B cell (primary cell): ENCODE measurements at regions not wholly inside any gene's neighbourhood (a gene's known extent, or its start where the extent isn't known, plus 50 kb on each side); places are given as distances from the start of the nearest gene placed in this dataset.

ENCODE experiments used
- ATAC-seq: fragments of 200-7000 bp; cut with Tn5 transposase; one replicate; pipeline ENCODE4 v1.10.0; 2021; ENCODE audit warnings: low read depth, mild to moderate bottlenecking, moderate number of reproducible peaks, moderate library complexity
- CTCF ChIA-PET: fragments of 350-600 bp; sonication (Branson Sonifier 250); formaldehyde crosslinking; loops from one replicate; lab custom pipeline; 2021; ENCODE audit warnings: antibody characterized with exemption, inconsistent platforms; lab: Charles Lee
- POLR2A ChIA-PET: fragments of 350-600 bp; sonication (Branson Sonifier 250); formaldehyde crosslinking; loops from one replicate; lab custom pipeline; 2021; ENCODE audit warnings: antibody characterized with exemption; lab: Charles Lee
- DNase-seq: peaks from one replicate; pipeline ENCODE4 v3.0.0; 2013
- H2AFZ ChIP-seq: 2 replicates; pipeline ENCODE4 v1.6.1; 2012; ENCODE audit warnings: mild to moderate bottlenecking, low read depth, low read length; ENCODE audit not compliant: insufficient read depth, poor library complexity, severe bottlenecking
- H3K27ac ChIP-seq, 2 donors: 1 replicate in 1 of 2; 2 replicates in 1 of 2; pipeline ENCODE4 v1.5.1; 2012 to 2013; ENCODE audit warnings: low read length in 2 of 2, mild to moderate bottlenecking in 2 of 2, moderate library complexity in 1 of 2
- H3K27me3 ChIP-seq, 4 experiments: fragments of 200-600 bp in 1 of 4; sonication (generic) in 1 of 4; replicated peaks in 1 of 4; 1 replicate in 2 of 4; 2 replicates in 2 of 4; pipeline versions ENCODE4 v1.6.1 to v1.7.0; 2013 to 2016; ENCODE audit warnings: low read length in 3 of 4, mild to moderate bottlenecking in 2 of 4, mixed read lengths in 1 of 4, moderate library complexity in 1 of 4; ENCODE audit not compliant: insufficient read depth in 4 of 4, control insufficient read depth in 3 of 4; ENCODE audit errors: control extremely low read depth in 1 of 4
- H3K36me3 ChIP-seq, 2 experiments: replicated peaks in 1 of 2; 1 replicate in 1 of 2; 2 replicates in 1 of 2; pipeline versions ENCODE4 v1.6.1 to v1.7.1; 2013; ENCODE audit warnings: low read length in 1 of 2; ENCODE audit not compliant: insufficient read depth in 2 of 2, control insufficient read depth in 1 of 2; ENCODE audit errors: control extremely low read depth in 1 of 2, extremely low read depth in 1 of 2
- H3K4me1 ChIP-seq, 2 donors: fragments of 200-600 bp in 1 of 2; sonication (generic) in 1 of 2; 1 replicate in 1 of 2; 2 replicates in 1 of 2; pipeline versions ENCODE4 v1.5.1 to v1.6.1; 2013 to 2017; ENCODE audit warnings: low read length in 2 of 2; ENCODE audit not compliant: control insufficient read depth in 2 of 2, insufficient read depth in 2 of 2
- H3K4me2 ChIP-seq: replicated peaks from 2 replicates; pipeline ENCODE3; 2012; ENCODE audit warnings: mild to moderate bottlenecking, low read depth, low read length; ENCODE audit not compliant: poor library complexity, severe bottlenecking
- H3K4me3 ChIP-seq, 5 experiments: fragments of 200-600 bp in 1 of 5; sonication (generic) in 1 of 5; 1 replicate in 3 of 5; 2 replicates in 2 of 5; pipeline versions ENCODE4 v1.5.1 to v1.7.0; 2011 to 2016; ENCODE audit warnings: low read length in 4 of 5, mild to moderate bottlenecking in 4 of 5, low read depth in 2 of 5, control low read depth in 1 of 5, moderate library complexity in 1 of 5; ENCODE audit not compliant: insufficient read depth in 1 of 5; ENCODE audit errors: control extremely low read depth in 1 of 5, extremely low read depth in 1 of 5
- H3K79me2 ChIP-seq: fragments of 200-600 bp; sonication (generic); one replicate; pipeline ENCODE4 v1.6.0; 2016; ENCODE audit warnings: low read length; ENCODE audit not compliant: control insufficient read depth, insufficient read depth
- H3K9ac ChIP-seq: fragments of 200-600 bp; sonication (generic); 2 replicates; pipeline ENCODE4 v1.6.1; 2017; ENCODE audit warnings: mild to moderate bottlenecking, low read length, moderate library complexity
- H3K9me3 ChIP-seq, 3 donors: one replicate each; pipeline versions ENCODE4 v1.6.1 to v1.7.1; 2013; ENCODE audit warnings: low read length in 2 of 3; ENCODE audit not compliant: control insufficient read depth in 2 of 3, insufficient read depth in 1 of 3; ENCODE audit errors: control extremely low read depth in 1 of 3
- H4K20me1 ChIP-seq: 2 replicates; pipeline ENCODE4 v1.6.0; 2012; ENCODE audit warnings: mild to moderate bottlenecking, low read length; ENCODE audit not compliant: insufficient read depth, control insufficient read depth, poor library complexity, severe bottlenecking
- H3K27ac Mint-ChIP-seq: one replicate; pipeline ENCODE4 v1.8.0; 2021; ENCODE audit warnings: mixed read lengths
- H3K27me3 Mint-ChIP-seq: one replicate; pipeline ENCODE4 v1.8.0; 2021; ENCODE audit warnings: mixed read lengths
- H3K4me1 Mint-ChIP-seq: one replicate; pipeline ENCODE4 v1.8.0; 2021; ENCODE audit warnings: mixed read lengths
- H3K4me3 Mint-ChIP-seq: one replicate; pipeline ENCODE4 v1.8.0; 2021; ENCODE audit warnings: mixed read lengths
- H3K9me3 Mint-ChIP-seq: one replicate; pipeline ENCODE4 v1.8.0; 2022; ENCODE audit warnings: mixed read lengths; ENCODE audit not compliant: insufficient read depth
- EZH2 ChIP-seq: IDR thresholded peaks from 2 replicates; pipeline ENCODE4 v1.6.1; 2012; ENCODE audit warnings: borderline replicate concordance, low read depth, mild to moderate bottlenecking, moderate library complexity, low read length; ENCODE audit not compliant: insufficient read depth, poor library complexity, severe bottlenecking
- WGBS: methylation state at CpG from one replicate; pipeline ENCODE4 v1.1.5; 2013; ENCODE audit warnings: missing lambda C conversion rate; ENCODE audit not compliant: insufficient coverage; 5-methylcytosine and 5-hydroxymethylcytosine counted together
- intact Hi-C: fragments of 100-400 bp; cut with micrococcal nuclease; formaldehyde crosslinking; loops from one replicate; pipeline ENCODE4 v1.10.0; 2022
- TF ChIP-seq, protein P1 (sequence below): fragments of 200-600 bp; IDR thresholded peaks from one replicate; pipeline ENCODE4 v1.8.0; 2022; ENCODE audit warnings: antibody characterized with exemption, mild to moderate bottlenecking

DNA sequence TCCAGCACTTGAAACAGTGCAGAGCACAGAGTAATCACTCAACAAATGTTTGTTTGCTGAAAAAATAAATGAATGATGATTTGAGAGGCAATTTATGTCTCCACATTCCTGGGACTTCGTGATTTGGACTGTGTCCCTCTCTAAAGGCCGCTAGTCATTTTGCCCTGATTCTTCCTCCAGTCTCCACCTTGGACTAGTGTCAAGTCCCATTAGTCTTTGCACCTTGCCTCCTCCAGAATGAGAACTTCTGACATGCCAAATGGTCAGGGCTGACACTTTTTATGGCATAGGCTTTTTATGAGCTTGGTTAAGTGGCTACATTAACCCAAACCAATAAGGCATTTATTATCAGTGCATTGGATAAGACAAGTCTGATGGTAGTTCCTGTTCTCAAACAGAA is 65.1 kb upstream of the POF1B start:
- ATAC-seq (no peak), DNase-seq (no peak)
- ChIA-PET POLR2A (no interaction called here), CTCF (no interaction called here)
- Mint-ChIP-seq H3K4me3 (no peak overlapping the region), H3K27ac (no peak overlapping the region), H3K9me3 (no peaks in the 10 kb centered on the region), H3K27me3 (no peaks in the 10 kb centered on the region), H3K4me1 (no peaks in the 10 kb centered on the region)
- no peaks in the 10 kb centered on the region for H4K20me1 ChIP-seq
- no peaks in the 10 kb centered on the region for H3K79me2 ChIP-seq
- WGBS: no CpG with 5 or more reads among the region's 2 CpGs
- no peak overlapping the region for H3K27ac ChIP-seq
- intact Hi-C loops: no loop called here
- peaks cover 0 to 5% (median 0%) of the 10 kb centered on the region in 3 donors for H3K9me3 ChIP-seq
- no peaks in the 10 kb centered on the region for H3K4me1 ChIP-seq
- H3K4me2 ChIP-seq: no peak overlapping the region
- TF ChIP-seq, protein P1, sequence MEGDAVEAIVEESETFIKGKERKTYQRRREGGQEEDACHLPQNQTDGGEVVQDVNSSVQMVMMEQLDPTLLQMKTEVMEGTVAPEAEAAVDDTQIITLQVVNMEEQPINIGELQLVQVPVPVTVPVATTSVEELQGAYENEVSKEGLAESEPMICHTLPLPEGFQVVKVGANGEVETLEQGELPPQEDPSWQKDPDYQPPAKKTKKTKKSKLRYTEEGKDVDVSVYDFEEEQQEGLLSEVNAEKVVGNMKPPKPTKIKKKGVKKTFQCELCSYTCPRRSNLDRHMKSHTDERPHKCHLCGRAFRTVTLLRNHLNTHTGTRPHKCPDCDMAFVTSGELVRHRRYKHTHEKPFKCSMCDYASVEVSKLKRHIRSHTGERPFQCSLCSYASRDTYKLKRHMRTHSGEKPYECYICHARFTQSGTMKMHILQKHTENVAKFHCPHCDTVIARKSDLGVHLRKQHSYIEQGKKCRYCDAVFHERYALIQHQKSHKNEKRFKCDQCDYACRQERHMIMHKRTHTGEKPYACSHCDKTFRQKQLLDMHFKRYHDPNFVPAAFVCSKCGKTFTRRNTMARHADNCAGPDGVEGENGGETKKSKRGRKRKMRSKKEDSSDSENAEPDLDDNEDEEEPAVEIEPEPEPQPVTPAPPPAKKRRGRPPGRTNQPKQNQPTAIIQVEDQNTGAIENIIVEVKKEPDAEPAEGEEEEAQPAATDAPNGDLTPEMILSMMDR: no peak
- TF ChIP-seq EZH2: no peak
- no peaks in the 10 kb centered on the region for H3K27me3 ChIP-seq
- no peak overlapping the region for H3K9ac ChIP-seq
- H3K36me3 ChIP-seq: no peaks in the 10 kb centered on the region
- H2AFZ ChIP-seq: no peak overlapping the region
- H3K4me3 ChIP-seq: no peak overlapping the region
